ENCODE measurements at regions not wholly inside any gene's neighbourhood (a gene's known extent, or its start where the extent isn't known, plus 50 kb on each side); places are given as distances from the start of the nearest gene placed in this dataset.

DNA sequence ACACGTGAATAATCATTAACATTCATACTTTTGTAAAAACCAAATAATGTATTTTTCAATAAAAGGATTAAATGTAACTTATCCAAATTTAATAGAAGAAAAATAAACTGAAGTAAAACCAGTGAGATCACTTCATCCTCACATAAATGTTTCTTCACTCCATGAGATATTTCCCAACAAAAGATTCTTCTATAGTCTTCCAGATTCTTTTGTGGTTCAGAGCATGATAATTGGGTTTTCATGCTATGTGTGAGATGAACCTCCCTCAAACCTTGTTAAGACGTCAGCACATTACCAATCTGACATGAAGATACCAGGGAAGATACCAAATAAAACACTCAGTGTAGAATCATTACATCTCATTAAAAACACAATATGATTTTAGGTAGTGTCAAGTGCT lies 62.9 kb upstream of the OXGR1 start:
- no peak for DNase-seq

GRCh38 chr13:97058391-97058790 lies 64.1 kb upstream of the OXGR1 start:
- DNase-seq = no peak

DNA sequence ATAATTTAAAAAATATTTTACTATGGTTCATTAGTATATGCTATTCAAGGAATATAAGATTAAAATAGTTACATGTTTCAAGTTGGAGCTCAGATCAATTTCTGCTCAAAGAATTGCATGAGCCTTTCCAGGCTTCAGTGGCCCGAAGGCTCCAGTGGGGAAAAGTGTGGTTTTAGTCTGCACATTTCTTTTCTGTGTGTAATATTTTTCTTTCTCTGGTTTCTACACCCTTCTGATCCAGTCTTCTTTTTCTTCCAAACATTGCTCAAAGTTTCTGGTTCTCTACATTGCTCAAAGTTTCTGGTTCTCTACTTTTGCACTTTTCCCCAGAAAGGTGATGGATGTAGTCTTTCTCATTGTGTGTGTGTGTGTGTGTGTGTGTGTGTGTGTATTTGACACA lies 64.7 kb upstream of the OXGR1 start:
- no peak for DNase-seq

DNA sequence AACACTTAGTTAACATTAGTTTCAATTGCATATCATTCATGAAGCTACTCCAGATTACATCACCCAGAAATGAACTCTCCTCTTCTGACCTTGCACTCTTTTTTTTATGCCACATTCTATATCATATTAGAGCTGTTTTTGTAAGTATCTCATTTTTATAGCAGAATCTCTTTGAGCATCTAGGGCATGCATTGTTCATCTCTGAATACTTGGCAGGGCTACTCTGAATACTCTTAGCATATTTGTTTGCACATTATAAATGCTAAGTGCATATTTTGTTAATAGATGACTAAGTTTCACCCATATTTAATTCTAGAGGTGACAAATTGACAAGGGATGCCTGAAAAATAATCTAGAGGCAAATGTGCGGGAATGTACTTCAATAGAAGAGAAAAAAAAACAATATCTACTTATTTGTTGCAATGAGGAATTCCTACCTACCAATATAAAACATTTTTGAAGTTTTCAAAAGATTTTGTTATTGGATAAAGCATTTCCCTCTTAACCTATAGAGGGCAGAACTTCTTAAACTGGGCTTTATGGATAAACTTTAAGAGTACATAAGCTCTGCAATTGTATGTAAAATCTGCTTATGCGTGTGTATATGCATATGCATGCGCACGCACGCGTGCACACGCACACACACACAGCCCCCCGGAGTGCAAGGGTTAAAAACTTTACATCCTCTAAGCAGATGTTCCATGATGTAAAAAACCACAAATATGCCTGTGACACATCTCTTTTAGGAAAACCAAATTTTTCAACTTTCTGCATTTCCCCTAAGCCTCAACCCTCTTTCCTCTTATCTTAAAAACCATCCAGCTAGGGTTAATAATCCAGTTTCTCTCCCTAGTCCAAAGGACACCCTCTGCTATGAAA lies 73.0 kb upstream of the OXGR1 start:
- no peak for DNase-seq

DNA sequence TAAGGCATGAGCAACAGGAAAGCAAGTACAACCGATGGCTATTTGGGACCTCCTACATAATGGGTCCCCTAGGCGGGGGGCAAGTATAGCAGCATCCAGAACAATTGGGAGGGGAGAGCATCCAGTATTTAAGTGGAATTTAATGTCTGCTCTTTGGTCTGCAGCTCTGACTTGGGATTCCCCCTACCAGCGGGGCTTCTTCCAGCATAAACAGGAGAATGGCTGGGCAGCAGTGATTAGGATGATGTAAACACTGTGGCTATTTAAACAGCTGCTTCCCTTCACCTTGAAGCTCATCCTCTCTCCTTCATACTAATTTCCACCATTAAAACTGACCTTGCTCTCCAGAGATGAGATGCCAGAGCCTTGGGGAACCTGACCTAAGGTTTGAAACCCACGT lies 73.9 kb upstream of the OXGR1 start:
- no peak for DNase-seq

GRCh38 chr13:97069050-97069815 lies 75.0 kb upstream of the OXGR1 start:
- no peak for DNase-seq

GRCh38 chr13:97072297-97072696 lies 78.0 kb upstream of the OXGR1 start:
- DNase-seq = no peak

- no peak for DNase-seq
Measured at GRCh38 chr13:97074618-97075017, 80.3 kb upstream of the OXGR1 start.

- DNase-seq = no peak
Measured at GRCh38 chr13:97076898-97077297, 82.6 kb upstream of the OXGR1 start.

- DNase-seq = no peak
Measured at GRCh38 chr13:97077341-97077740, 83.1 kb upstream of the OXGR1 start.

DNA sequence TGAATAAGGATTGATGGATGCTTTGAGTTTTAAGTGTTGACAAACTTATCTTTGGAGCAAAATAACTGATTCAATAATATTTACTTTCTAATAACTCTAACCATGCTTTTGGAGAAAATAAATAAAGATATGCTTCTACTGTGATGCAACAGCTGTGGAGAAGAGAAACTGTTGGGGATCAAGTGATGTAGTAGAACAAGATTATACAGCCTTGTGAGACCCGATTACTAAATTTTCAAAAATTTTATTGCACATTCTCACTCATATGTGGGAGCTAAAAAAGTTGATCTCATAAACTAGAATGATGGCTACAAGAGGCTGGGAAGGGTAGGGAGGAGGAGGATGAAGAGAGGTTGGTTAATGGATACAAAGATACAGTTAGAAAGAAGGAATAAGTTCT lies 85.5 kb upstream of the OXGR1 start:
- DNase-seq = no peak

- DNase-seq = no peak
Measured at GRCh38 chr13:97082461-97083207, 88.4 kb upstream of the OXGR1 start.

DNA sequence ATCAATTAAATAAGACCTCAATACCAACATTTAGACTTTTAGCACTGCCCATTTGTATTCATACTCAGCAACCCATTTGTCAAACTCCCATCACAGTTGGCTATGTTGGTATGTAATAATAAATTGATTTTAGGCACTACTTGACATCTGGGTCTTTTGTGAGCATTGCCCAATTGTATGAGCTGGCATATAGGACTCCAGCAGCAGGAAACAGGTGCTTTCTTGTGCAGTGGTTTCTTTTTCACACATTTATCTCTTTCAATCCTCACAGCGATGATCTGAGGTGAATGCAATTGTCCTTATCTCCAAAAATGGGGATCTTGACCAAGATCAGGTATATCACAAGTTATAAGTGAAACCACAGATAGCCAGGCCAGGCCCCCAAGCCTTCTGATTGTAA lies 96.9 kb upstream of the OXGR1 start:
- DNase-seq = no peak

DNA sequence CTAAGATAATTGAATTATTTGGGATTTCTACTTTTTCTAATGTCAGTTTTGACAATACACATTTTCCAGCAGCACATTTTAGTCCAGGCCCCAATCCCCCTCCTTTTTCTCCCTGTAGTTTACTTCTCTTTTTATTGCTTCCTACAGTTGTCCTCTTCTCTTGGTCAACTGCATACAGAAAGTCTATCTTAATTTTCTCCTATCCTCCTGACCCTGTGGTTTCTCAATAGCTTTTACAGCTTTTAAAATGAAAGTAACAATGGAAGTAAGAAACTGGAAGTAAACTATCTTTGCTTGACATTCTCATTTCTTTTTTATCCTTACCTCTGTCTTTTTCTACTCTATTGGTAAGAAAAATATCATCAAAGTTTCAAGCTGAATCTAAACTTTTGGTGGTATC lies 106.5 kb upstream of the OXGR1 start:
- DNase-seq = no peak

DNA sequence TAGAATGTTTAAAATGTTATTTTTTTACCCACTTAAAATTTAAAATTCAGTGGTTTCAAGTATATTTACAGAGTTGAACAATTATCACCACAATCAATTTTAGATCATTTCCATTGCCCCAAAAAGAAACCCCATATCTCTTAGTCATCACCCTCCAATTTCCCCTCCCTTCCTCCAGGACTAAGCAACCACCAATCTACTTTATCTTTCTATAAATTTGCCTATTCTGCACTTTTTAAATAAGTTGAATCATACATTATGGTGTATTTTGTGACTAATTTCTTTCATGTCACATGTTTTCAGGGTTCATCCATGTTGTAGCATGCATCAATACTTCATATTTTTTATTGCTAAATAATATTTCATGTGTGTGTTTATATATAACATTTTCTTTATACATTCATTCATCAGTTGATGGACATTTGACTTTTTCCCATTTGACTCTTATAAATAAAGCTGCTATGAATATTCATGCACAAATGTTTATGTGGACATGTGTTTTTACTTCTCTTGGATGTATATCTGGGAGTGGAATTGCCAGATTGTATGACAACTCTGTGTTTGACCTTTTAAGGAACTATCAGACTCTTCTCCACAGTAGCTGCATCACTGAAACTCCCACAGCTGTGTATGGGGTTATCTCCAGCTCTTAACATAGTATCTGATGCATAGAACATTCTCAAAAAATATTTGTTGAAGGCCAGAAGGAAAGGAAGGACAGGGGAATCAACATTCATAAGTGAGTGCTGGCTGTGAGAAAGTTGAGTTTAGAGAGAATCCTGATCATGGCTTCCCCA lies 107.8 kb upstream of the OXGR1 start:
- DNase-seq = no peak

GRCh38 chr13:97106323-97106722 lies 112.0 kb upstream of the OXGR1 start:
- no peak for DNase-seq

- peak; percentile 74 for DNase-seq
Measured at GRCh38 chr13:97107815-97108529, 113.7 kb upstream of the OXGR1 start.

DNA sequence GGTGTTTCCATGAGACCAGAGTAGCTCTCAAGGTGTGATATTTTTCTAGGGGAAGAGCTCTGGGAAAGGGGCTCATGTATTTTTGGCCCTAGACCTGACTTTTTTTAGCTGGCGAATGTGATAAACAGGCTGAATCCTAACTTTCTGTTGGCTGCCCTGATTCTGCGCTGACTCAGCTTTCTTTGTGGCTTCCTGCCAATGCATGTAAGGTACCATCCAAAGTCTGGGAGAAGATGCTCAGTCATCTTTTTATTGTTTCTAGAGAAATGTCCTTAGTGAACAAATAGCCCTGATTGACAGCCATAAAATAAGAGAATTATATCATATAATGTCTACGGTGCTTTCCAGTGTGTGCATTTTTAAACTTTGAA lies 113.6 kb upstream of the MBNL2 start:
- DNase-seq = peak; percentile 76

GRCh38 chr13:97109256-97109655 lies 112.9 kb upstream of the MBNL2 start:
- no peak for DNase-seq

GRCh38 chr13:97109841-97110492 lies 112.2 kb upstream of the MBNL2 start:
- peak; percentile 78 for DNase-seq

- no peak for DNase-seq
Measured at GRCh38 chr13:97110936-97111335, 111.2 kb upstream of the MBNL2 start.

- no peak for DNase-seq
Measured at GRCh38 chr13:97111756-97112155, 110.4 kb upstream of the MBNL2 start.
